ENCODE measurements at regions not wholly inside any gene's neighbourhood (a gene's known extent, or its start where the extent isn't known, plus 50 kb on each side); places are given as distances from the start of the nearest gene placed in this dataset.

GRCh38 chr1:72439036-72439435 lies 156.7 kb upstream of the NEGR1 start:
- no peaks in the 10 kb centered on the region for H4K20me1 ChIP-seq (ENCODE audit: insufficient read depth)
- TF ChIP-seq RAD21 (conservative IDR thresholded peaks at IDR 0.05): no peak
- no peak overlapping the region for H3K27ac ChIP-seq (ENCODE audit: low read length)
- H3K27me3 ChIP-seq (ENCODE audit: insufficient read depth, low read depth, low read length): no peaks in the 10 kb centered on the region
- H3K9ac ChIP-seq (ENCODE audit: low read length): no peak overlapping the region
- no peaks in the 10 kb centered on the region for H3F3A ChIP-seq (ENCODE audit: insufficient read depth, low read length, poor library complexity, severe bottlenecking)
- H3K9me2 ChIP-seq (ENCODE audit: insufficient read depth, low read length): no peaks in the 10 kb centered on the region
- no peak overlapping the region for H2AFZ ChIP-seq (ENCODE audit: low read depth, low read length)
- no peaks in the 10 kb centered on the region for H3K9me3 ChIP-seq (ENCODE audit: low read length)
- no peak overlapping the region for H3K4me2 ChIP-seq (ENCODE audit: low read length)
- no peaks in the 10 kb centered on the region for H3K36me3 ChIP-seq (ENCODE audit: insufficient read depth, low read length)
- no peaks in the 10 kb centered on the region for H3K79me2 ChIP-seq (replicated peaks; ENCODE audit: insufficient read depth, low read length)
- H3K4me3 ChIP-seq (ENCODE audit: low read length): no peak overlapping the region

- Histone ChIP-seq H2AFZ (ENCODE audit: low read depth, low read length) (no peak overlapping the region), H4K20me1 (ENCODE audit: insufficient read depth) (no peaks in the 10 kb centered on the region), H3K79me2 (replicated peaks; ENCODE audit: insufficient read depth, low read length) (no peaks in the 10 kb centered on the region), H3K4me3 (ENCODE audit: low read length) (no peak overlapping the region), H3K9me2 (ENCODE audit: insufficient read depth, low read length) (no peaks in the 10 kb centered on the region), H3K27ac (ENCODE audit: low read length) (no peak overlapping the region), H3K4me2 (ENCODE audit: low read length) (no peak overlapping the region), H3K9me3 (ENCODE audit: low read length) (no peaks in the 10 kb centered on the region), H3K27me3 (ENCODE audit: insufficient read depth, low read depth, low read length) (no peaks in the 10 kb centered on the region), H3F3A (ENCODE audit: insufficient read depth, low read length, poor library complexity, severe bottlenecking) (no peaks in the 10 kb centered on the region), H3K36me3 (ENCODE audit: insufficient read depth, low read length) (no peaks in the 10 kb centered on the region), H3K9ac (ENCODE audit: low read length) (no peak overlapping the region)
- no peak for TF ChIP-seq SMC3 (conservative IDR thresholded peaks at IDR 0.05; ENCODE audit: poor library complexity)
- no peak for TF ChIP-seq RAD21 (conservative IDR thresholded peaks at IDR 0.05)
- TF ChIP-seq EP300 (conservative IDR thresholded peaks at IDR 0.05; ENCODE audit: poor library complexity, severe bottlenecking): no peak
- no peak for TF ChIP-seq TAF1 (IDR thresholded peaks at IDR 0.05; ENCODE audit: low read depth)
- TF ChIP-seq EZH2 (IDR thresholded peaks at IDR 0.05; ENCODE audit: borderline replicate concordance, insufficient read depth, low read length, poor library complexity, severe bottlenecking): no peak
- TF ChIP-seq CTCF (IDR thresholded peaks at IDR 0.05; ENCODE audit: poor library complexity, severe bottlenecking): no peak
- TF ChIP-seq MXI1 (conservative IDR thresholded peaks at IDR 0.05; ENCODE audit: poor library complexity, severe bottlenecking): no peak
- TF ChIP-seq REST (IDR thresholded peaks at IDR 0.05; ENCODE audit: borderline replicate concordance): no peak
- TF ChIP-seq POLR2AphosphoS5 (IDR thresholded peaks at IDR 0.05): no peak
These were observed 155.9 kb upstream of the NEGR1 start for GRCh38 chr1:72438270-72438669.

- Histone ChIP-seq H3F3A (ENCODE audit: insufficient read depth, low read length, poor library complexity, severe bottlenecking) (no peaks in the 10 kb centered on the region), H3K27ac (ENCODE audit: low read length) (no peak overlapping the region), H3K4me3 (ENCODE audit: low read length) (no peak overlapping the region), H3K9me3 (ENCODE audit: low read length) (no peaks in the 10 kb centered on the region), H3K36me3 (ENCODE audit: insufficient read depth, low read length) (no peaks in the 10 kb centered on the region), H4K20me1 (ENCODE audit: insufficient read depth) (no peaks in the 10 kb centered on the region), H3K4me2 (ENCODE audit: low read length) (no peak overlapping the region), H2AFZ (ENCODE audit: low read depth, low read length) (no peak overlapping the region), H3K27me3 (ENCODE audit: insufficient read depth, low read depth, low read length) (no peaks in the 10 kb centered on the region), H3K9me2 (ENCODE audit: insufficient read depth, low read length) (no peaks in the 10 kb centered on the region), H3K79me2 (replicated peaks; ENCODE audit: insufficient read depth, low read length) (no peaks in the 10 kb centered on the region), H3K9ac (ENCODE audit: low read length) (no peak overlapping the region)
- no peak for TF ChIP-seq EZH2 (IDR thresholded peaks at IDR 0.05; ENCODE audit: borderline replicate concordance, insufficient read depth, low read length, poor library complexity, severe bottlenecking)
- no peak for TF ChIP-seq TAF1 (IDR thresholded peaks at IDR 0.05; ENCODE audit: low read depth)
- TF ChIP-seq SMC3 (conservative IDR thresholded peaks at IDR 0.05; ENCODE audit: poor library complexity): no peak
- TF ChIP-seq POLR2AphosphoS5 (IDR thresholded peaks at IDR 0.05): no peak
These were observed 152.7 kb upstream of the NEGR1 start for GRCh38 chr1:72435025-72435424.
